Adrenal gland (tissue), 5 donors: ENCODE measurements at regions not wholly inside any gene's neighbourhood (a gene's known extent, or its start where the extent isn't known, plus 50 kb on each side); places are given as distances from the start of the nearest gene placed in this dataset.

ENCODE experiments used
- POLR2A ChIP-seq, 2 donors: fragments of 450-650 bp; IDR thresholded peaks; one replicate each; pipeline ENCODE4 v1.6.1; 2017; ENCODE audit warnings: antibody characterized with exemption in 2 of 2, mild to moderate bottlenecking in 2 of 2, moderate library complexity in 1 of 2
- TF ChIP-seq, protein P1 (sequence below), 6 experiments: fragments of 450-650 bp in 4 of 6; fragments of 200-600 bp in 2 of 6; sonication (generic) in 1 of 6; IDR thresholded peaks; 1 replicate in 5 of 6; 2 replicates in 1 of 6; pipeline versions ENCODE4 v1.5.1 to v1.8.0; 2016 to 2021; ENCODE audit warnings: antibody characterized with exemption in 6 of 6, mild to moderate bottlenecking in 2 of 6, moderate library complexity in 1 of 6
- donor health status: DM: no; HTN: no; CAD: no.

DNA sequence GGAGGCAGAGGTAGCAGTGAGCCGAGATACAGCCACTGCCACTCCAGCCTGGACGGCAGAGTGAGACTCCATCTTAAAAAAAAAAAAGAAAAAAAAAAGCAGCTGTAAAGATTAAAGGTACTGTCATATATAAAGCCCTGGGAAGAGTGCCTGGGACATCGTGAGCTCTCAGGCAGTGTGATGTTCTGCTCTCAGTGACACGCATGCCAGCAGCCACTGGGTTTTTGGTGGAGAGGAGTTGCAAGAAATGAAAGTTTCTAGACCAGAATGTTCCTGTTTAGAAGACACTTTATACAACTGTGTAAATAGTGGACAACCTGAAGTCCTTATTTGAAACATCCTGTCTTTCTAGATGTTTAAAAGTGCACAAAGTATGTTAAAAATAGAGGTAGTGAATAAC is 213.2 kb downstream of the IRF8 start:
- TF ChIP-seq, protein P1, sequence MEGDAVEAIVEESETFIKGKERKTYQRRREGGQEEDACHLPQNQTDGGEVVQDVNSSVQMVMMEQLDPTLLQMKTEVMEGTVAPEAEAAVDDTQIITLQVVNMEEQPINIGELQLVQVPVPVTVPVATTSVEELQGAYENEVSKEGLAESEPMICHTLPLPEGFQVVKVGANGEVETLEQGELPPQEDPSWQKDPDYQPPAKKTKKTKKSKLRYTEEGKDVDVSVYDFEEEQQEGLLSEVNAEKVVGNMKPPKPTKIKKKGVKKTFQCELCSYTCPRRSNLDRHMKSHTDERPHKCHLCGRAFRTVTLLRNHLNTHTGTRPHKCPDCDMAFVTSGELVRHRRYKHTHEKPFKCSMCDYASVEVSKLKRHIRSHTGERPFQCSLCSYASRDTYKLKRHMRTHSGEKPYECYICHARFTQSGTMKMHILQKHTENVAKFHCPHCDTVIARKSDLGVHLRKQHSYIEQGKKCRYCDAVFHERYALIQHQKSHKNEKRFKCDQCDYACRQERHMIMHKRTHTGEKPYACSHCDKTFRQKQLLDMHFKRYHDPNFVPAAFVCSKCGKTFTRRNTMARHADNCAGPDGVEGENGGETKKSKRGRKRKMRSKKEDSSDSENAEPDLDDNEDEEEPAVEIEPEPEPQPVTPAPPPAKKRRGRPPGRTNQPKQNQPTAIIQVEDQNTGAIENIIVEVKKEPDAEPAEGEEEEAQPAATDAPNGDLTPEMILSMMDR (IDR thresholded peaks at IDR 0.05) = no peak
- no peak for TF ChIP-seq POLR2A (IDR thresholded peaks at IDR 0.05)
